Stimulated activated naive CD8-positive, alpha-beta T cell treated with anti-CD3 and anti-CD28 coated beads, Interleukin-15, amount 100 ng/mL, for 72 hours (primary cell): ENCODE measurements at regions not wholly inside any gene's neighbourhood (a gene's known extent, or its start where the extent isn't known, plus 50 kb on each side); places are given as distances from the start of the nearest gene placed in this dataset.

Experiments used
- ATAC-seq: fragments of 150-1000 bp; cut with Tn5 transposase; 2 replicates; pipeline ENCODE4 v1.10.0; 2021; ENCODE audit warnings: mild to moderate bottlenecking, moderate library complexity
- DNase-seq, 2 donors: peaks; one replicate each; pipeline ENCODE4 v3.0.0; 2021 to 2022
- H3K27ac Mint-ChIP-seq, 2 donors: one replicate each; pipeline ENCODE4 v1.8.0; 2022; ENCODE audit warnings: mild to moderate bottlenecking in 2 of 2, mixed read lengths in 2 of 2, moderate library complexity in 2 of 2
- H3K27me3 Mint-ChIP-seq: one replicate; pipeline ENCODE4 v1.8.0; 2022; ENCODE audit warnings: mixed read lengths
- H3K4me1 Mint-ChIP-seq: one replicate; pipeline ENCODE4 v1.8.0; 2022; ENCODE audit warnings: mild to moderate bottlenecking, mixed read lengths
- H3K4me3 Mint-ChIP-seq, 2 donors: one replicate each; pipeline ENCODE4 v1.8.0; 2022; ENCODE audit warnings: mild to moderate bottlenecking in 2 of 2, mixed read lengths in 2 of 2, moderate library complexity in 1 of 2
- H3K9me3 Mint-ChIP-seq, 2 donors: one replicate each; pipeline ENCODE4 v1.8.0; 2022; ENCODE audit warnings: mixed read lengths in 2 of 2

DNA sequence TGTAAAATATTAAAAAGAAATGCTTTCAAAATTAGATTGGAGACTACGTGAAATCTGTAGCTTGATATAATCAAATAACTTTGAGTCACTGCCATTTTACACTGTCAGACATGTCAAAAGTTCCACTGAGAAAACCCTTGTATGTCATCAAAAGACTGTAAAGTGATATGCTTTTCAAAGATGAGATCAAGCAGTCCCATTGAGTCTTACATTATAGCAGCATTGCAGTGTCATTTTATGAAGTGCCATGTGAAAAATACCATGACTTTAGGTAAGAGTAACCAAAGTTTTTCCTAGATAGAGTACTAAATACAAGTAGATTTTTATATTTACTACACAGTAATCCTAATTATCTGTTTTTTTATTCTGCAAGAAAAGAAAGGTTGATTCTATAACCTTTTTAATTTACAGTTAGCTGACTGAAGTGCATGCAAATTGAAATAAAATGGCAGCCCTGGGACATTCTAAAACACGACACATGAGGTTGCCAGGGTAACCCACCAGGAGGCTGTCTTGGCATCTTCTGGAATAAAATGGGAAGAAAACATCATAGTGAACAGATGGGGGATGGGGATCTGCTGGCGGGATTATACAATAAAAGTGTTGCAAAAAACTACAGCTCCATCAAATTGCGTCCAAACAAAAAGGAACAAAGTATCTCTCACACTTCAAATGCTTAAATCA, 91.3 kb upstream of the TMEM106B start:
- DNase-seq (no peak), ATAC-seq (no peak)
- no peaks in the 10 kb centered on the region for H3K9me3 Mint-ChIP-seq
- no peaks in the 10 kb centered on the region for H3K4me1 Mint-ChIP-seq
- no peak overlapping the region for H3K4me3 Mint-ChIP-seq
- H3K27me3 Mint-ChIP-seq = peaks cover 8% of the 10 kb centered on the region
- no peak overlapping the region for H3K27ac Mint-ChIP-seq

DNA sequence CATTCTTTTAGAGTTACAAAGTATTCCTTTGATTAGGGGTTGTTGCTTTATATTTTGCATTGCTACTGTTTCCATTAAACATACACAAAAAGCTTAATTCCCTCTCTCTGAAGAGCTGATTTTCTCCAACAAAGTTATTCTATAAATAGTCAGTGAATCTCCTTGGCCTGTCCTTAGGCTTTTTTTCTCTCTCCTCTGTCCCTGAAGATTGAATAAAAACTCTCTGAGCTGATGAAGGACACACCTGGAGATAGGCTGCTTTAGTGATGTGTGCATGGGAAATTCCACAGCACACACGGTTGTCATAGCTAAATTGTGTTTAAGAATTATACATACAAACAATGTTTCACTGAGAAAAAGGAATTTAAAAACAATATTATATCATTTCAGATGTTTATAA, 90.5 kb upstream of the TMEM106B start:
- Mint-ChIP-seq H3K9me3 (no peaks in the 10 kb centered on the region), H3K4me1 (no peaks in the 10 kb centered on the region), H3K27me3 (peaks cover 8% of the 10 kb centered on the region), H3K4me3 (no peak overlapping the region), H3K27ac (no peak overlapping the region)
- no peak for DNase-seq
- ATAC-seq = no peak

DNA sequence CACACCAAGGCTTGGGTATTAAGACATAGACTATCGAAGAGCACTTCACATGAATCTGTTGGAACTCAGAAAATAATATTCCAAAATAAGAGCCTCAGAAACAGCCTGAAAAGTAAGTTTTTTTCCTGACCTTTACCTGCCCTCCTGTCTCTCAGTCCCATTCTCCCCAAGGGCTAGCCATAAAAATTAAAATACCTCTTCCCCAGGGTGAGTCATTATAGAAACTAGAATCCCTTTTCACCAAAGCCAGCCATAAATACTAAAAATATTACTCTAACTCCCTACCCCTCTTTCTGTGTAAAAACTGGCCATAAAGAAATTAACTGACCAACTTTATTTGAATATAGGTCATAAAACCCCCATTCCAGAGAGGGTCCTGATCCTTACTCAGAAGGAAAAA, 87.9 kb upstream of the TMEM106B start:
- Mint-ChIP-seq H3K27ac (no peak overlapping the region), H3K4me1 (peaks cover 8% of the 10 kb centered on the region), H3K4me3 (no peak overlapping the region), H3K27me3 (peaks cover 8% of the 10 kb centered on the region), H3K9me3 (no peaks in the 10 kb centered on the region)
- DNase-seq = no peak
- ATAC-seq = no peak

DNA sequence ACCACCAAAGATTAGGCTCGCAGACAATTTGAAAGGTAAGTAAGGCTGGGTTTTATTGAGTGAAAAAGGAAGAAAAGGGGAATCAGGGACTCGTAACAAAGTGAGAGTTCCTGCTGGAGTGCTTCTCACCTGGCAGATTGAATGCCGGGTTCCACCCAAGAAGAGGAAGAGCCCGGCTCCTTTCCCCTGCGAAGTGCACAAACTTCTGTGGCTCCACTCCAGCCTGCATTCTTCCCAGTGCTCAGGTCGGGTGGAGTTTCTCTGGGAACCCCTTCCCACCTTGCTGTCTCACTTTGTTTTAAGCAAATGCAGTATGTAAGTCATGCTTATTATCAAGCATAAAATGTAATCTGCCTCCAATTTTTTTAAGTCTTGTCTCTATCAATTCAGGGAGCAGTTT, 87.1 kb upstream of the TMEM106B start:
- ATAC-seq = no peak
- Mint-ChIP-seq H3K27me3 (peaks cover 8% of the 10 kb centered on the region), H3K9me3 (no peaks in the 10 kb centered on the region), H3K4me3 (no peak overlapping the region), H3K4me1 (peaks cover 8% of the 10 kb centered on the region), H3K27ac (no peak overlapping the region)
- DNase-seq = no peak

DNA sequence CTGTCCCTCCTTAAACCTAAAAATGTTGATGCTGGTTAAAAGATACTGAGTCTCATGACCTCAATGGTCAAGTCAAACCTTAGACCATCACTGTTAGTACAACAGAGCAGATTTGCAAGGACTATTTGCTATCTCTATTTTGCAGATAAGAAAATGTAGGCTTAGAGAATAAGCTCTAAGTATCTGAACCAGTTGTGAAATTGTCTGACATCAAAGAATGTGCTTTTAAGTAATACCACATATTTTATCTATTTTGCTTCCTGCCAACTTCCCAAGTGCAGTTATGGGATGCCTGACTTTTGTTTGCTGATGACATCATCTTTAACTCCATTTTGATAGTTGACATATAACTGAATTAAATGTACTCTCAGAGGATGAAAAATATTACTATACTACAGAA, 83.6 kb upstream of the TMEM106B start:
- no peak for ATAC-seq
- Mint-ChIP-seq H3K27me3 (peaks cover 8% of the 10 kb centered on the region), H3K27ac (no peak overlapping the region), H3K9me3 (peaks cover 0 to 5% of the 10 kb centered on the region in 2 donors), H3K4me1 (peaks cover 17% of the 10 kb centered on the region), H3K4me3 (no peak overlapping the region)
- no peak for DNase-seq

DNA sequence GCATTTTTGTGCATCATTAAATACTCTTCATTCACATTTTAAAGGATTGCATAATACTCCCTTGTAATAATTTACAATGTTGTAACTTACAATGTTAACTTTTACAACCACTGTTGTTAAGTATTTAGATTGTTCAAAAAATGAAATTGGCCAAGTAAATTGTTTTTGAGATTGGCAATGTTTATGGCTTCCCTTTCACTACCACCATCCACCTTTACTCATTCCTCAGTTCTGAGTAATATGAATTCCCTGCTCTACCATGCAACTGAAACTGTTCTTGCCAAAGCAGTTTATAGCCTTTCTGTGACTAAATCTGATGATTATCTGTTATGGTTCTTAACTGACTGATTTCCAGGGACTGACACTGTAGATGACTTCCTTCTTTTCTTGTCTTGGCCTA, 80.5 kb upstream of the TMEM106B start:
- Mint-ChIP-seq H3K4me1 (peaks cover 17% of the 10 kb centered on the region), H3K4me3 (no peak overlapping the region), H3K27ac (no peak overlapping the region), H3K9me3 (peaks cover 6 to 11% of the 10 kb centered on the region in 2 donors), H3K27me3 (no peaks in the 10 kb centered on the region)
- DNase-seq (no peak), ATAC-seq (no peak)

DNA sequence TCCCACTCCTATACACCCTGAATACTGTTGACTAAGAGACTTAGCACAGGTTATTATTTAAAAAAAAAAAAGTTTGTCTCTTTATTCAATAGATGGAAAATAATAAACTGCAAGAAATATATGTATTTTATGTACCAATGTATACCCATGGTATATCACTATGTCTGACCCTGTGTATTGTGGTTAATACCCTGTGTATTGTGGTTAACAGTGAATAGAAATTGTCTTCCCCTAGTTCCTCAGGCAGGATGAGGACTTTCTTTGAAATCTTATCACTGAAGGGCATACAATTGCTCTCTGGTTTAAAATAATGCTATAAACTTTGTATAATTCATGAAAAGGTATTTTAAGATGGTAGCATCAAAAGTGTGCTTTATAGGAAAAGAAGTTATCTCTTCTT, 80.0 kb upstream of the TMEM106B start:
- DNase-seq (no peak), ATAC-seq (no peak)

DNA sequence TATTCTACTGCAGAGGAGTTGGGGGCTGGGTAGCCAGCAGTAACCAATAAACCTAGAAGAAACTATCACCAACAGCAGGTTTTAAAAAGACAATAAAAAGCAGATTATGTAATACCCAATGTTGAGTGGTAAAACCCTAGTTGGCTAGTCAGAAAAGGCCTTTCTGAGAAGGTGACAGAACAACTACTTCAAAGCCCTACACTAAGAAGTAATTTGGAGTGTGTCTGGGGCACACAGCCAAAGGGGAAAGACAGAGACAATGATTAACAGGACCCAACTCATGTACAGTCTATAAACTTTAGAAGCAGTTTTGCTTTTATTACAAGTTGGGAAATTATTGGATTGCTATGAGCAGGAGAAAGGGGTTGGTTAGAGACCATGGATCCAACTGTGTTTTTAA, 77.2 kb upstream of the TMEM106B start:
- no peaks in the 10 kb centered on the region for H3K27me3 Mint-ChIP-seq
- no peak overlapping the region for H3K27ac Mint-ChIP-seq
- ATAC-seq (no peak), DNase-seq (no peak)
- H3K4me1 Mint-ChIP-seq = peaks cover 10% of the 10 kb centered on the region
- no peak overlapping the region for H3K4me3 Mint-ChIP-seq
- H3K9me3 Mint-ChIP-seq = peaks cover 6 to 11% of the 10 kb centered on the region in 2 donors

More for the DNA sequence above, 80.0 kb upstream of the TMEM106B start:
- no peak overlapping the region for H3K4me3 Mint-ChIP-seq
- peaks cover 6 to 11% of the 10 kb centered on the region in 2 donors for H3K9me3 Mint-ChIP-seq
- H3K27me3 Mint-ChIP-seq = no peaks in the 10 kb centered on the region
- H3K27ac Mint-ChIP-seq = no peak overlapping the region
- H3K4me1 Mint-ChIP-seq = peaks cover 17% of the 10 kb centered on the region

DNA sequence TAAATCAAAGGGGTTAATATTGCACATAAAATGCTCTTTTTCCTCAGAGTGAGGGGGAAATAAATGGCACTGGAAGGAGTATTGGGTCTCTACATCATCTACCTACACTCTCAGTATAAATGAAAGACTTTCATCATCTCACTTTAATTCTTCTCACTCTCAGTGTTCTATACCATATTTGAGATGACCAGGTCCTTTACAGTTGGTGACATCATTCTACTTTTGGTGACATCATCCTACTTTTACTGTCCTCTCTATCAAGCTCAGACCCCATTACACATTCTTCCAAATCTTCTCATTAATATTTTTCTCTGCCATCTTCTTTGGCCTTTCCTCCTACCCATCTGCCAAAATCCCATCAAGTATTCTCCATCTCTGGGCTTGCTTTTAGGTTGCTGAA, 74.6 kb upstream of the TMEM106B start:
- Mint-ChIP-seq H3K4me1 (peaks cover under 1% of the 10 kb centered on the region), H3K9me3 (peaks cover 7 to 11% of the 10 kb centered on the region in 2 donors), H3K4me3 (no peak overlapping the region), H3K27ac (peak overlapping the region in 1 of 2 donors; percentile 41), H3K27me3 (no peaks in the 10 kb centered on the region)
- ATAC-seq (no peak), DNase-seq (no peak)

DNA sequence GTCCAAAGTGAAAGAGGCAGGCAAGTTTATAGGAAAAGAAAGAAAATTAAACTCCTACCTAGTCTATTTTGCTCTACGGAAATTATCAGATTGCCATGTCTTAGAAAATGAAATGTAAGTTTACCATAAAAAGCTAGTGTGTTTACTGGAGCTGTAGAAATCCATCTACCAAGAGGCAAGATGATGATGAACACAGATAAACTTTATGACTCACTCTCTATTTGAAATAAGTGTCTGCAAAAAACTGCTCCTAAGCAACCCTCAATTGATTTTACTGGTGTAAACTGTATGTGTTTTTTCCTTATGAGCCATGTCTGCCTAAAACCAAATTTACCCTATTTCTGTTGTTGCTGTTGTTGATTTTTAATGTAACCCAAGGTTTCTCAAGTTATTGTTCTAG, 73.8 kb upstream of the TMEM106B start:
- Mint-ChIP-seq H3K27me3 (no peaks in the 10 kb centered on the region), H3K4me3 (no peak overlapping the region), H3K9me3 (peaks cover 14% of the 10 kb centered on the region in 2 donors), H3K4me1 (no peaks in the 10 kb centered on the region), H3K27ac (no peak overlapping the region)
- ATAC-seq (no peak), DNase-seq (no peak)

DNA sequence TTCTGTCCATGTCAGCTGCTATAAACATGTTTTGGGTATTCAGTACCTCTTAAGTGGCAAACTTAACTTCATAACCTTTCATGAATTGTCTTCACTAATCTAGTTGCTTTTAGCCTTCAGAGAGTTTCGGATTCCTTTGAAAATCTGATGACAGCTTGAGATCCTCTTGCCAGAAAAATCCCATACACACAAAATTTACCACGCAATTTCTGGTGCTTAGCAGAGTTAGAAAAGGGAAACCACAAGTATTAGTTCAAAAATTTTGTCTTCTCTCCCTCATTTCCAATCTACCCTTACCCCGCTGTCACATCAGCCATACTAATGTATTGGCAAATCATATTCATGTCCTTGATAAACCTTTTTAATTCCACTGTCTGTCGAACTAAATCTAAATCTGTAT, 72.7 kb upstream of the TMEM106B start:
- Mint-ChIP-seq H3K27ac (no peak overlapping the region), H3K4me1 (no peaks in the 10 kb centered on the region), H3K9me3 (peaks cover 6 to 15% of the 10 kb centered on the region in 2 donors), H3K27me3 (no peaks in the 10 kb centered on the region), H3K4me3 (no peak overlapping the region)
- no peak for ATAC-seq
- no peak for DNase-seq

DNA sequence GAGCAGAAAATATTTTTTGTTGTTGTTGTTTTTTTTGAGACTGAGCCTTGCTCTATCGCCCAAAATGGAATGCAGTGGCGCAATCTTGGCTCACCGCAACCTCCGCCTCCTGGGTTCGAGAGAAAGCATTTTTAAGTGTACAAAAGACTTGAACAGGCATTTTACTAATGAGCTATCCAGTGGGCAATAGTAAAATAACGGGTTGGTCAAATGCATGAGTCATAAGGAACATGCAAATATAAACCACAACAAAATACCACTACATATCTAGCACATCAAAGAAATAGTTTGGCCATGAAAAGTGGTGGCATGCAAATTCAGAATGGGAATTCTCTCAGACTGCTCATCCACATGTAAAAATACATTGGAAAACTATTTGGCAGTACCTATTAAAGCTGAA, 71.7 kb upstream of the TMEM106B start:
- Mint-ChIP-seq H3K27ac (no peak overlapping the region), H3K9me3 (peaks cover 6 to 12% of the 10 kb centered on the region in 2 donors), H3K4me3 (no peak overlapping the region), H3K27me3 (no peaks in the 10 kb centered on the region), H3K4me1 (no peaks in the 10 kb centered on the region)
- DNase-seq (no peak), ATAC-seq (no peak)

DNA sequence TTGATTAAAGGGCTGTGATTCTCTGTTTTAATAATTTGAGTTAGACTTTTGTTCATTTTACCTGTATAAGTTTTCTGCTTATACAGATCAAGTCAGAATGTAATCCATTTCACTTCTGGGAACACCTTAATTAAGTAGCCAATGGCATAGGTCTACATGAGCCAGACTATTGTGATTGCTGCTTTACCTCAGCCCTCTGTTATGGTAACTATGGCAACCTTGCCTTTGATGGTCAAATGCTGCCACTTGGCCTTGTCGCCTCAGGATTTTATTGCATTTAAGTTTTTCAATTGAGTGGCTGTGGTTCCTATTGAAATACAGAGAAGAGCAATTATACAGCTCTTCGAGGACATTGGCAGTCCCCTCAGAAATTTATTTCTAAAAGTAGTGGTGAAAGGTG, 64.3 kb upstream of the TMEM106B start:
- ATAC-seq (no peak), DNase-seq (no peak)
- Mint-ChIP-seq H3K27me3 (no peaks in the 10 kb centered on the region), H3K4me3 (no peak overlapping the region), H3K9me3 (peaks cover 3 to 5% of the 10 kb centered on the region in 2 donors), H3K4me1 (no peaks in the 10 kb centered on the region), H3K27ac (no peak overlapping the region)

DNA sequence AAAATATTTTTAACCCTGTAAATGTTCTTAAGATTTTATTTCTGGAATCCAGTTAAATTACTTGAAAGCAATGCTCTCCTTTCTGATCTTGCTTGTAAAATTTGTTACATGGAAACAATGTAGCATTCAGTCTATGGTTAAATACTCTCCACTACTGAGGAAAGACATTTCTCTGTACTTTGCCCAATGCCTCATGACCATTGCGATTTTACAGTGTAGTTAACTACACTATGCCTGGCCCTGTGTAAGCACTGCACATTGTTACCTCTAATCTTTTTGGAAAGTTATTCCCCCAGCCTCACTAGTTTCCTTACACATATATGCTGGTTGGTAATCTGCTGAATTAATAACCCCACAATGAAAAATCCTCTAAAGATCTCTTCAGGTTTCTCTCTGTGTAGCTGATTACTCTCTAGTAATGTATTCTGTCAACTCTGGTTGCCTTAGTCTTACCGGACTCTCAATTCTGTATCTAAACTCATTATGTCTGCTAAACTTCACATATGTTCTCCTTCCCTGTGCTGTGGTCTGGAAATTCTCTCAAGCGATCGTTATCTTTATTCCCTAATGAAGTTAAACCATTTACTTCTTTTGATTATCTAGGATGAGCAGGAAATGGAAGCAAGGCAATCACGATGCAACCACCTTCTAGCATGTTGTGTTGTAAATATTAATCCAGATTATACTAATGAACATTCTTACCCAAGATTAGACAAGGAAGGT, 58.7 kb upstream of the TMEM106B start:
- Mint-ChIP-seq H3K9me3 (no peaks in the 10 kb centered on the region), H3K27ac (no peak overlapping the region), H3K27me3 (no peaks in the 10 kb centered on the region), H3K4me1 (no peaks in the 10 kb centered on the region), H3K4me3 (no peak overlapping the region)
- ATAC-seq (no peak), DNase-seq (no peak)

DNA sequence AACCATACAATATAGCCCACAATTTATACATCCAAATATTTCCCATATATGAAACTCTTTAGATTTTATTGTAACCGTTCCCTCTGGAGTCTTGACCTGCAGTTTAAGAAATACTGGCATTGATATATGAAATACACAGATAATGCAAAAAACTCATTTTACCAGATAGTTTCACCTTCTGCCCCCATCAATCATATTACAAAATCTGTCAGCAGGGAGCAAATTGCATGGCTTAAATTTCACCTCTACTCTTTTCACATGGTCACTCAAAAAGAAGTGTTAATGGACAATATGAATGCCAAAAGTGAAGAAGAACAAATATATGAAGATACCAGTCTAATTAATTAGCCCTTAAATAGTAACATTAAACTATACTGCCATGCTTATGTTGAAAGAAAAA, 57.0 kb upstream of the TMEM106B start:
- Mint-ChIP-seq H3K4me1 (no peaks in the 10 kb centered on the region), H3K27ac (no peak overlapping the region), H3K9me3 (no peaks in the 10 kb centered on the region), H3K27me3 (no peaks in the 10 kb centered on the region), H3K4me3 (no peak overlapping the region)
- ATAC-seq (no peak), DNase-seq (no peak)

DNA sequence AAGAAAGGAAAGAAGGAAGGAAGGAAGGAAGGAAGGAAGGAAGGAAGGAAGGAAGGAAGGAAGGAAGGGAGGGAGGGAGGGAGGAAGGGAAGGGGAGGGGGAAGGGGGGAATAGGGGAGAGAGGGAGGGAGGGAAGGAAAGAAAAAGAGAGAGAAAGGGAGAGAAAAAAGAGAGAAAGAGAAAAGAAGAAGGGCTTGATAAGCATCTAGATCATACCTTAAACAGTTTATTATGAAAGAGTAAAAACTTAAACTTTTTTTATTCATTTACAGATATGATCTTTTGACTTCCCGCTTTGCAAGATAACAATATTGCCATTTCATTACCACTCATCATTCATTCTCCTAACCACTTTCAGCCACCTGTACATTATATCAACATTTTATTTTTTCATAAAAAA, 53.6 kb upstream of the TMEM106B start:
- no peak for DNase-seq
- H3K27me3 Mint-ChIP-seq = no peaks in the 10 kb centered on the region
- ATAC-seq = no peak
- H3K9me3 Mint-ChIP-seq = no peaks in the 10 kb centered on the region
- no peak overlapping the region for H3K27ac Mint-ChIP-seq
- no peak overlapping the region for H3K4me3 Mint-ChIP-seq
- no peaks in the 10 kb centered on the region for H3K4me1 Mint-ChIP-seq
